ENCODE measurements at regions not wholly inside any gene's neighbourhood (a gene's known extent, or its start where the extent isn't known, plus 50 kb on each side); places are given as distances from the start of the nearest gene placed in this dataset.

DNA sequence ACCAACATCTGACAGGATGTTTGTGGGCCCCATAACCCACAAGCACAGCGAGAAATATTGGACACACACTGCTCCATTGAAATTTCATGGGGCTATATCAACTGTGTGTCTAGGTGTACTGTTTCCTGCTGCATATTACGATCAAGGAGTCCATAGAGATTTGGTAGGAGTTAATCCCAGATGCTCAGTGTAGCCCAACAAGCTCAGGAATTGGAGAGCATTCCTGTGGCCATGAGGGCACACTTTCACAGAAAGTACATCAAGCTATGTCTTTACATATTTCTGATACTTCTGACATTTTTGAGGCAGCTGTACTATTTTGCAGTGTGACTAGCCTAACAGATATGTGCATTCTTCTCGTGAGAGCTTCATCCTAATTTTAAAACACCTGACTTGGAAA lies 473.1 kb downstream of the PTH2R start:
- H3K36me3 ChIP-seq (ENCODE audit: control insufficient read depth in 2 of 3, insufficient read depth in 3 of 3, low read length in 3 of 3) = no peaks in the 10 kb centered on the region
- H3K27me3 ChIP-seq (ENCODE audit: control insufficient read depth, insufficient read depth, low read length) = no peaks in the 10 kb centered on the region
- no peak overlapping the region for H3K9ac ChIP-seq (ENCODE audit: low read length in 3 of 3)
- intact Hi-C loops (cut with DNase I) = no loop called here
- TF ChIP-seq, protein P1, sequence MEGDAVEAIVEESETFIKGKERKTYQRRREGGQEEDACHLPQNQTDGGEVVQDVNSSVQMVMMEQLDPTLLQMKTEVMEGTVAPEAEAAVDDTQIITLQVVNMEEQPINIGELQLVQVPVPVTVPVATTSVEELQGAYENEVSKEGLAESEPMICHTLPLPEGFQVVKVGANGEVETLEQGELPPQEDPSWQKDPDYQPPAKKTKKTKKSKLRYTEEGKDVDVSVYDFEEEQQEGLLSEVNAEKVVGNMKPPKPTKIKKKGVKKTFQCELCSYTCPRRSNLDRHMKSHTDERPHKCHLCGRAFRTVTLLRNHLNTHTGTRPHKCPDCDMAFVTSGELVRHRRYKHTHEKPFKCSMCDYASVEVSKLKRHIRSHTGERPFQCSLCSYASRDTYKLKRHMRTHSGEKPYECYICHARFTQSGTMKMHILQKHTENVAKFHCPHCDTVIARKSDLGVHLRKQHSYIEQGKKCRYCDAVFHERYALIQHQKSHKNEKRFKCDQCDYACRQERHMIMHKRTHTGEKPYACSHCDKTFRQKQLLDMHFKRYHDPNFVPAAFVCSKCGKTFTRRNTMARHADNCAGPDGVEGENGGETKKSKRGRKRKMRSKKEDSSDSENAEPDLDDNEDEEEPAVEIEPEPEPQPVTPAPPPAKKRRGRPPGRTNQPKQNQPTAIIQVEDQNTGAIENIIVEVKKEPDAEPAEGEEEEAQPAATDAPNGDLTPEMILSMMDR (IDR thresholded peaks at IDR 0.05; ENCODE audit: borderline replicate concordance, extremely low read depth, insufficient read depth) = no peak
- FAIRE-seq (no peak), DNase-seq (no peak)
- H3K4me3 ChIP-seq (ENCODE audit: low read length in 3 of 3) = no peak overlapping the region
- no peaks in the 10 kb centered on the region for H3K4me1 ChIP-seq (ENCODE audit: control insufficient read depth in 2 of 3, insufficient read depth in 2 of 3, low read depth in 1 of 3, low read length in 3 of 3)
- no peak overlapping the region for H3K27ac ChIP-seq (ENCODE audit: low read depth in 2 of 2, low read length in 2 of 2)
- H3K9me3 ChIP-seq (ENCODE audit: control insufficient read depth in 2 of 3, insufficient read depth in 1 of 3, low read length in 3 of 3) = peaks cover 0 to 5% (median 0%) of the 10 kb centered on the region in 3 donors

DNA sequence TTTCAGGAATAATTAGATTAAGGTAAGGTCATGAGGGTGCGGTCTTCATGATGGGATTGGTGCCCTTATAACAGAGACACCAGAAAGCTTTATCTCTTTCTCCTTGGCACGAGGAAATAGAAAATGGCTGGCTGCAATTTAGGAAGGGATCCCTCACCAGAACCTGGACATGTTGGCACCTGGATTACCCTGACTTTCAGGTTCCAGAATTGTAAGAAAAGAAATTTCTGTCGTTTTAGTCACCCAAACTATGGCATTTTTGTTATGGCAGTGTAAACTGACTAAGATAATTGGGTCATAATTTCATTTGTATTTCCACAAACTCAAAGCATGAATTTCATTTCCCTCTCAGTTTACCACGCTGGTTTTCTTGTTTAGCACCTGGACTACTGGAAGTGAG lies 473.6 kb downstream of the PTH2R start:
- H3K27ac ChIP-seq (ENCODE audit: low read depth in 2 of 2, low read length in 2 of 2) = no peak overlapping the region
- no peak overlapping the region for H3K4me3 ChIP-seq (ENCODE audit: low read length in 3 of 3)
- DNase-seq = no peak
- no peaks in the 10 kb centered on the region for H3K36me3 ChIP-seq (ENCODE audit: control insufficient read depth in 2 of 3, insufficient read depth in 3 of 3, low read length in 3 of 3)
- H3K9ac ChIP-seq (ENCODE audit: low read length in 3 of 3) = no peak overlapping the region
- no peaks in the 10 kb centered on the region for H3K4me1 ChIP-seq (ENCODE audit: control insufficient read depth in 2 of 3, insufficient read depth in 2 of 3, low read depth in 1 of 3, low read length in 3 of 3)
- H3K27me3 ChIP-seq (ENCODE audit: control insufficient read depth, insufficient read depth, low read length) = no peaks in the 10 kb centered on the region
- H3K9me3 ChIP-seq (ENCODE audit: control insufficient read depth in 2 of 3, insufficient read depth in 1 of 3, low read length in 3 of 3) = peaks cover 0 to 5% (median 0%) of the 10 kb centered on the region in 3 donors
- intact Hi-C loops (cut with DNase I) = no loop called here
- no peak for FAIRE-seq
- TF ChIP-seq, protein P1 (IDR thresholded peaks at IDR 0.05; ENCODE audit: borderline replicate concordance, extremely low read depth, insufficient read depth) = no peak

DNA sequence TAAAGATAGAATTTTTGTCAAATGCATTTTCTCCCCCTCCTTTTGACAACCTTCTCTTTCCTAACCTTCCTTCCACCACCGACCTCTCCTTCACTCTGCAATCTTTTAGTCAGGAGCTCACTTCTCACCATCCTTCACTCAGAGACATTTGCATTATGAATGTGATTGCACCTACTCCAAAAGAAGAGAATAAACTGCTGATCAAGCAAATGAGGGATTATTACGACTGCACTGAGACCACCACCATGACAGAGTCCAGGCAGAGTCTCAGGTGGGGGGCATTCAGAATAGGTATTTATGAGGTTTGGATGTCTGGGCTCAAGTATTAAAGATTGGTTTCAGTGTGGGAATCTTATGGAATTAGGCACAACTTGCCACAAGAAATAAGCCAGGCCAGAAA lies 483.9 kb downstream of the PTH2R start:
- Histone ChIP-seq H3K36me3 (ENCODE audit: control insufficient read depth in 2 of 3, insufficient read depth in 3 of 3, low read length in 3 of 3) (no peaks in the 10 kb centered on the region), H3K9me3 (ENCODE audit: control insufficient read depth in 2 of 3, insufficient read depth in 1 of 3, low read length in 3 of 3) (no peaks in the 10 kb centered on the region), H3K4me3 (ENCODE audit: low read length in 3 of 3) (no peak overlapping the region), H3K4me1 (ENCODE audit: control insufficient read depth in 2 of 3, insufficient read depth in 2 of 3, low read depth in 1 of 3, low read length in 3 of 3) (no peaks in the 10 kb centered on the region), H3K27ac (ENCODE audit: low read depth in 2 of 2, low read length in 2 of 2) (no peak overlapping the region), H3K27me3 (ENCODE audit: control insufficient read depth, insufficient read depth, low read length) (no peaks in the 10 kb centered on the region), H3K9ac (ENCODE audit: low read length in 3 of 3) (no peak overlapping the region)
- TF ChIP-seq, protein P1 (IDR thresholded peaks at IDR 0.05; ENCODE audit: borderline replicate concordance, extremely low read depth, insufficient read depth) = no peak
- DNase-seq (no peak), FAIRE-seq (no peak)
- intact Hi-C loops (cut with DNase I) = no loop called here

DNA sequence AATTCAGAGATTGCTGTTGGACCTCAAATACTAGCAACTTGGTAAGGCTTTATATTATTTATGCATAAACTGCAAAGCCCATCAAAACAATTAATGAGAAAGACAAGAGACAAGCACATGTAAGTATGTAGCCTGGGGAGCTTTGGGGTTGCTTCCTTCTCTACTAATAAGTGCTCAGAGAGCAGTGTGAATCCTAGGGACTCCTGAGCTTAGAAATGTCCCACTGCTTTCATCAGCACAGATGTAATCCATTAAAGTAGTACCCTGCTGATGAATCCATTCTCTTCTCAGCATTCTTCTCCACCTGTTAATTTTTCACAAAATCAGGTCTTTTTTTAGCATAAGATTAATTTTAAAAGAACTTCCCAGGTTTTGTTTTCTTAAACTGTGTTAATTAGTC lies 485.6 kb downstream of the PTH2R start:
- Histone ChIP-seq H3K9me3 (ENCODE audit: control insufficient read depth in 2 of 3, insufficient read depth in 1 of 3, low read length in 3 of 3) (no peaks in the 10 kb centered on the region), H3K4me3 (ENCODE audit: low read length in 3 of 3) (no peak overlapping the region), H3K4me1 (ENCODE audit: control insufficient read depth in 2 of 3, insufficient read depth in 2 of 3, low read depth in 1 of 3, low read length in 3 of 3) (no peaks in the 10 kb centered on the region), H3K27me3 (ENCODE audit: control insufficient read depth, insufficient read depth, low read length) (no peaks in the 10 kb centered on the region), H3K36me3 (ENCODE audit: control insufficient read depth in 2 of 3, insufficient read depth in 3 of 3, low read length in 3 of 3) (no peaks in the 10 kb centered on the region), H3K9ac (ENCODE audit: low read length in 3 of 3) (no peak overlapping the region), H3K27ac (ENCODE audit: low read depth in 2 of 2, low read length in 2 of 2) (no peak overlapping the region)
- FAIRE-seq = no peak
- no peak for DNase-seq
- TF ChIP-seq, protein P1 (IDR thresholded peaks at IDR 0.05; ENCODE audit: borderline replicate concordance, extremely low read depth, insufficient read depth) = no peak
- intact Hi-C loops (cut with DNase I) = no loop called here

Data from kidney (tissue), 13 donors.